H9 (cell line): ENCODE measurements at regions not wholly inside any gene's neighbourhood (a gene's known extent, or its start where the extent isn't known, plus 50 kb on each side); places are given as distances from the start of the nearest gene placed in this dataset.

Source experiments
- DNase-seq: peaks from one replicate; pipeline ENCODE4 v3.0.0-alpha.2; 2017
- H2AFZ ChIP-seq: one replicate; pipeline ENCODE4 v1.6.1; 2013; ENCODE audit warnings: mild to moderate bottlenecking, low read length, control low read depth, moderate library complexity
- H2AK5ac ChIP-seq: 2 replicates; pipeline ENCODE4 v1.6.1; 2013; ENCODE audit warnings: low read length, control low read depth, mixed read lengths; ENCODE audit not compliant: insufficient read length
- H2BK120ac ChIP-seq: one replicate; pipeline ENCODE4 v1.6.1; 2013; ENCODE audit warnings: low read depth, mild to moderate bottlenecking, low read length, control low read depth, inconsistent platforms; ENCODE audit not compliant: poor library complexity, severe bottlenecking
- H2BK12ac ChIP-seq: 2 replicates; pipeline ENCODE4 v1.6.1; 2013; ENCODE audit warnings: low read length, control low read depth, mixed read lengths, low read depth; ENCODE audit not compliant: insufficient read length
- H2BK15ac ChIP-seq: 2 replicates; pipeline ENCODE4 v1.6.1; 2013; ENCODE audit warnings: low read depth, low read length, control low read depth
- H2BK20ac ChIP-seq: one replicate; pipeline ENCODE4 v1.6.1; 2013; ENCODE audit warnings: low read depth, mild to moderate bottlenecking, low read length, control low read depth, inconsistent platforms; ENCODE audit not compliant: poor library complexity, severe bottlenecking
- H2BK5ac ChIP-seq: 2 replicates; pipeline ENCODE4 v1.6.1; 2013; ENCODE audit warnings: low read length, control low read depth, mixed read lengths; ENCODE audit not compliant: insufficient read length
- H3K14ac ChIP-seq: 2 replicates; pipeline ENCODE4 v1.6.1; 2013; ENCODE audit warnings: low read length, control low read depth; ENCODE audit not compliant: insufficient read depth
- H3K18ac ChIP-seq: 2 replicates; pipeline ENCODE4 v1.6.1; 2013; ENCODE audit warnings: low read depth, mild to moderate bottlenecking, mixed read lengths, low read length, control low read depth; ENCODE audit not compliant: insufficient read length
- H3K23ac ChIP-seq: 2 replicates; pipeline ENCODE4 v1.6.1; 2013; ENCODE audit warnings: low read length, control low read depth, mixed read lengths, low read depth; ENCODE audit not compliant: insufficient read length
- H3K23me2 ChIP-seq: 2 replicates; pipeline ENCODE4 v1.6.1; 2013; ENCODE audit warnings: low read depth, mild to moderate bottlenecking, mixed read lengths, low read length, control low read depth; ENCODE audit not compliant: insufficient read length, poor library complexity, severe bottlenecking
- H3K27ac ChIP-seq: 2 replicates; pipeline ENCODE4 v1.5.1; 2013; ENCODE audit warnings: low read length, control low read depth, mixed read lengths, low read depth; ENCODE audit not compliant: insufficient read length
- H3K27me3 ChIP-seq: 2 replicates; pipeline ENCODE4 v1.6.1; 2013; ENCODE audit warnings: low read length, control low read depth, inconsistent platforms; ENCODE audit not compliant: insufficient read depth
- H3K4ac ChIP-seq: 2 replicates; pipeline ENCODE4 v1.6.1; 2013; ENCODE audit warnings: low read depth, mild to moderate bottlenecking, control low read depth, inconsistent platforms, low read length, moderate library complexity
- H3K4me1 ChIP-seq: 2 replicates; pipeline ENCODE4 v1.6.1; 2013; ENCODE audit warnings: low read length, control low read depth, inconsistent platforms; ENCODE audit not compliant: insufficient read depth
- H3K4me2 ChIP-seq: 2 replicates; pipeline ENCODE4 v1.6.1; 2013; ENCODE audit warnings: low read length, control low read depth, mixed read lengths; ENCODE audit not compliant: insufficient read length, insufficient read depth
- H3K56ac ChIP-seq: 2 replicates; pipeline ENCODE4 v1.6.1; 2013; ENCODE audit warnings: low read depth, mild to moderate bottlenecking, mixed read lengths, low read length, control low read depth; ENCODE audit not compliant: insufficient read length
- H3K79me1 ChIP-seq: 2 replicates; pipeline ENCODE4 v1.6.1; 2013; ENCODE audit warnings: low read depth, mild to moderate bottlenecking, moderate library complexity, low read length, control low read depth, inconsistent platforms; ENCODE audit not compliant: insufficient read depth, poor library complexity, severe bottlenecking
- H3K79me2 ChIP-seq: 2 replicates; pipeline ENCODE4 v1.6.1; 2013; ENCODE audit warnings: low read length, control low read depth, inconsistent platforms; ENCODE audit not compliant: insufficient read depth
- H3K9ac ChIP-seq: 2 replicates; pipeline ENCODE4 v1.6.1; 2013; ENCODE audit warnings: low read length, control low read depth, mixed read lengths; ENCODE audit not compliant: insufficient read length; ENCODE audit errors: extremely low read depth
- H3K9me3 ChIP-seq: one replicate; pipeline ENCODE4 v1.6.1; 2013; ENCODE audit warnings: low read depth, low read length, inconsistent platforms; ENCODE audit not compliant: control insufficient read depth
- H3T11ph ChIP-seq: one replicate; pipeline ENCODE4 v1.6.1; 2013; ENCODE audit warnings: mild to moderate bottlenecking, low read length, control low read depth, inconsistent platforms
- H4K20me1 ChIP-seq: one replicate; pipeline ENCODE4 v1.6.1; 2013; ENCODE audit not compliant: control insufficient read depth, insufficient read length, insufficient read depth
- H4K5ac ChIP-seq: 2 replicates; pipeline ENCODE4 v1.6.1; 2013; ENCODE audit warnings: low read depth, mild to moderate bottlenecking, mixed read lengths, low read length, control low read depth; ENCODE audit not compliant: insufficient read length
- H4K8ac ChIP-seq: replicated peaks from 2 replicates; pipeline ENCODE4 v1.6.1; 2013; ENCODE audit warnings: low read length, control low read depth, mixed read lengths, low read depth; ENCODE audit not compliant: insufficient read length
- H4K91ac ChIP-seq: 2 replicates; pipeline ENCODE4 v1.6.1; 2013; ENCODE audit warnings: low read depth, mild to moderate bottlenecking, moderate library complexity, mixed read lengths, low read length, control low read depth; ENCODE audit not compliant: insufficient read length
- H3K27ac Mint-ChIP-seq, 3 experiments: 2 replicates in 2 of 3; 3 replicates in 1 of 3; pipeline ENCODE4 v1.8.0; 2020 to 2021; ENCODE audit warnings: mixed read lengths in 3 of 3, mild to moderate bottlenecking in 1 of 3, moderate library complexity in 1 of 3
- H3K27me3 Mint-ChIP-seq: 2 replicates; pipeline ENCODE4 v1.8.0; 2021; ENCODE audit warnings: low read depth, mild to moderate bottlenecking, moderate library complexity, mixed read lengths
- H3K36me3 Mint-ChIP-seq, 3 experiments: 2 replicates in 2 of 3; 3 replicates in 1 of 3; pipeline ENCODE4 v1.8.0; 2020 to 2021; ENCODE audit warnings: low read depth in 3 of 3, mixed read lengths in 3 of 3; ENCODE audit not compliant: insufficient read depth in 1 of 3
- H3K4me1 Mint-ChIP-seq, 2 experiments: 2 replicates each; pipeline ENCODE4 v1.8.0; 2020; ENCODE audit warnings: mixed read lengths in 2 of 2
- H3K4me3 Mint-ChIP-seq, 2 experiments: 2 replicates in 1 of 2; 3 replicates in 1 of 2; pipeline ENCODE4 v1.8.0; 2020 to 2021; ENCODE audit warnings: mild to moderate bottlenecking in 2 of 2, mixed read lengths in 2 of 2, moderate library complexity in 1 of 2
- H3K9me3 Mint-ChIP-seq, 2 experiments: 2 replicates in 1 of 2; 3 replicates in 1 of 2; pipeline ENCODE4 v1.8.0; 2020; ENCODE audit warnings: mild to moderate bottlenecking in 2 of 2, mixed read lengths in 2 of 2, moderate library complexity in 1 of 2
- WGBS: extraction: QIAGEN DNeasy Blood & Tissue Kit; methylation state at CpG from one replicate; pipeline ENCODE4 v1.1.7; 2013; ENCODE audit warnings: missing lambda C conversion rate, low lambda C conversion rate, mixed read lengths; ENCODE audit not compliant: insufficient read length; ENCODE audit errors: extremely low coverage; 5-methylcytosine and 5-hydroxymethylcytosine counted together
- TF ChIP-seq, protein P1 (sequence below): fragments of 200-600 bp; sonication (generic); conservative IDR thresholded peaks from 3 replicates; pipeline ENCODE4 v1.8.0; 2021; ENCODE audit warnings: antibody characterized with exemption, mild to moderate bottlenecking

DNA sequence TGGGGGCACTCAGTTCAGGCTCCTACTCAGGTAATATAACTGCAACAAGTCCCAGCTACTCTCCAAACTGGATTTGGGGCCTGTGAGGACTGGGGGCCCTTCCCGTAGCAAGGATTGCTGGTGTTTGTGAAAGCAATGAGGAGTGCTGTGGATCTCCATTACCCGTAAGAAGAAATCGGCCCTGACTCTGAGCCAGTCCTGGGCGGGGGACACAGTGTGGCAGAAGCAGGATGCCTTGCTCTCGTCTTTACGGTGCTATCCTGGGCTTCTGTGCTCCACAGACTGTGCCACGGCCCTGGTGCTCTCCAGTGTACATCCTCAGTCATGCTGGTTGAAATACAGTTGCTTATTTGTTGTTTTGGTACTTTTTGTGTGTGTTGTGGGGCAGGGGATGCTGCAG is 172.9 kb downstream of the NDUFA10 start:
- no peak overlapping the region for H3K23ac ChIP-seq
- no peak overlapping the region for H3K27ac Mint-ChIP-seq
- no peaks in the 10 kb centered on the region for H3K79me1 ChIP-seq
- H2BK5ac ChIP-seq = no peak overlapping the region
- no peaks in the 10 kb centered on the region for H3K23me2 ChIP-seq
- H3K36me3 Mint-ChIP-seq = peaks cover 0 to 6% (median 1%) of the 10 kb centered on the region in 3 experiments; a peak in 4 of 7 replicates
- no peak overlapping the region for H4K8ac ChIP-seq
- no peak overlapping the region for H3K18ac ChIP-seq
- no peak overlapping the region for H2BK20ac ChIP-seq
- H3K9me3 Mint-ChIP-seq = peaks cover 21 to 30% of the 10 kb centered on the region in 2 experiments
- no peak overlapping the region for H2BK12ac ChIP-seq
- H3K4me1 ChIP-seq = no peaks in the 10 kb centered on the region
- no peak overlapping the region for H3K4ac ChIP-seq
- H2BK15ac ChIP-seq = no peak overlapping the region
- H2AK5ac ChIP-seq = no peak overlapping the region
- no peak overlapping the region for H3K14ac ChIP-seq
- peaks cover 9% of the 10 kb centered on the region for H3K9me3 ChIP-seq
- no CpG with 5 or more reads among the region's 7 CpGs for whole genome bisulfite sequencing
- H3T11ph ChIP-seq = no peak overlapping the region
- TF ChIP-seq, protein P1, sequence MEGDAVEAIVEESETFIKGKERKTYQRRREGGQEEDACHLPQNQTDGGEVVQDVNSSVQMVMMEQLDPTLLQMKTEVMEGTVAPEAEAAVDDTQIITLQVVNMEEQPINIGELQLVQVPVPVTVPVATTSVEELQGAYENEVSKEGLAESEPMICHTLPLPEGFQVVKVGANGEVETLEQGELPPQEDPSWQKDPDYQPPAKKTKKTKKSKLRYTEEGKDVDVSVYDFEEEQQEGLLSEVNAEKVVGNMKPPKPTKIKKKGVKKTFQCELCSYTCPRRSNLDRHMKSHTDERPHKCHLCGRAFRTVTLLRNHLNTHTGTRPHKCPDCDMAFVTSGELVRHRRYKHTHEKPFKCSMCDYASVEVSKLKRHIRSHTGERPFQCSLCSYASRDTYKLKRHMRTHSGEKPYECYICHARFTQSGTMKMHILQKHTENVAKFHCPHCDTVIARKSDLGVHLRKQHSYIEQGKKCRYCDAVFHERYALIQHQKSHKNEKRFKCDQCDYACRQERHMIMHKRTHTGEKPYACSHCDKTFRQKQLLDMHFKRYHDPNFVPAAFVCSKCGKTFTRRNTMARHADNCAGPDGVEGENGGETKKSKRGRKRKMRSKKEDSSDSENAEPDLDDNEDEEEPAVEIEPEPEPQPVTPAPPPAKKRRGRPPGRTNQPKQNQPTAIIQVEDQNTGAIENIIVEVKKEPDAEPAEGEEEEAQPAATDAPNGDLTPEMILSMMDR = no peak
- no peaks in the 10 kb centered on the region for H3K4me1 Mint-ChIP-seq
- H3K27ac ChIP-seq = no peak overlapping the region
- H3K4me2 ChIP-seq = no peak overlapping the region
- H2BK120ac ChIP-seq = no peak overlapping the region
- H3K27me3 ChIP-seq = no peaks in the 10 kb centered on the region
- no peak overlapping the region for H4K91ac ChIP-seq
- no peak overlapping the region for H2AFZ ChIP-seq
- H3K56ac ChIP-seq = no peak overlapping the region
- peaks cover 8% of the 10 kb centered on the region for H3K27me3 Mint-ChIP-seq
- H3K9ac ChIP-seq = no peak overlapping the region
- no peak overlapping the region for H3K4me3 Mint-ChIP-seq
- H4K5ac ChIP-seq = no peak overlapping the region
- DNase-seq = no peak
- H4K20me1 ChIP-seq = no peaks in the 10 kb centered on the region
- H3K79me2 ChIP-seq = no peaks in the 10 kb centered on the region
